Endothelial cell of umbilical vein (primary cell): ENCODE measurements at regions not wholly inside any gene's neighbourhood (a gene's known extent, or its start where the extent isn't known, plus 50 kb on each side); places are given as distances from the start of the nearest gene placed in this dataset.

Experiments used
- BruUV-seq: library from RNA; stranded (reverse); fragments of 400-500 nt; replicated peaks from 2 replicates; lab custom pipeline; 2021; lab: Mats Ljungman, UMichigan
- CTCF ChIA-PET: fragments of 300-600, 350-600 bp; sonication (Branson Sonifier 250); formaldehyde crosslinking; loops from one replicate; lab custom pipeline; 2021; ENCODE audit warnings: antibody characterized with exemption, inconsistent platforms; lab: Charles Lee
- POLR2A ChIA-PET: fragments of 300-600, 350-600 bp; sonication (Branson Sonifier 250); formaldehyde crosslinking; loops from one replicate; lab custom pipeline; 2021; ENCODE audit warnings: antibody characterized with exemption, inconsistent platforms; lab: Charles Lee
- DNase-seq: peaks from one replicate; pipeline ENCODE4 v3.0.0-alpha.2; 2011; ENCODE audit warnings: low read depth, low spot score
- FAIRE-seq: peaks from 2 replicates; lab custom pipeline; 2011; peaks lifted over from hg19 to GRCh38; lab: Jason Lieb, UNC
- H2AFZ ChIP-seq: 2 replicates; pipeline ENCODE4 v1.6.0; 2012; ENCODE audit warnings: low read depth, low read length, control low read depth, inconsistent platforms
- H3K27ac ChIP-seq: 2 replicates; pipeline ENCODE4 v1.5.1; 2011; ENCODE audit warnings: low read depth, mild to moderate bottlenecking, control low read depth, low read length, moderate library complexity; ENCODE audit not compliant: insufficient read depth
- H3K27me3 ChIP-seq, 2 experiments: 2 replicates each; pipeline versions ENCODE4 v1.6.0 to v1.6.1; 2011; ENCODE audit warnings: low read length in 2 of 2, mixed read lengths in 1 of 2; ENCODE audit not compliant: control insufficient read depth in 2 of 2, insufficient read depth in 2 of 2
- H3K36me3 ChIP-seq, 2 experiments: 2 replicates in 1 of 2; 3 replicates in 1 of 2; pipeline ENCODE4 v1.5.1; 2011; ENCODE audit warnings: low read length in 2 of 2, mild to moderate bottlenecking in 1 of 2, moderate library complexity in 1 of 2; ENCODE audit not compliant: control insufficient read depth in 2 of 2, insufficient read depth in 2 of 2; ENCODE audit errors: extremely low read depth in 1 of 2
- H3K4me1 ChIP-seq: 3 replicates; pipeline ENCODE4 v1.5.1; 2011; ENCODE audit warnings: mild to moderate bottlenecking, low read length; ENCODE audit not compliant: control insufficient read depth, insufficient read depth; ENCODE audit errors: extremely low read depth
- H3K4me2 ChIP-seq: 2 replicates; pipeline ENCODE4 v1.6.1; 2011; ENCODE audit warnings: low read length, control low read depth, mixed read lengths; ENCODE audit not compliant: insufficient read depth
- H3K4me3 ChIP-seq, 3 experiments: fragments of 200-600 bp in 1 of 3; sonication (generic), shearing (Covaris generic) in 1 of 3; replicated peaks in 1 of 3; 2 replicates each; pipeline ENCODE4 v1.5.1; 2011 to 2016; ENCODE audit warnings: control low read depth in 3 of 3, low read length in 3 of 3, mild to moderate bottlenecking in 2 of 3, inconsistent platforms in 1 of 3, low read depth in 1 of 3, moderate library complexity in 1 of 3; ENCODE audit not compliant: insufficient read depth in 1 of 3
- H3K79me2 ChIP-seq: 2 replicates; pipeline ENCODE4 v1.6.0; 2012; ENCODE audit warnings: low read length, inconsistent platforms; ENCODE audit not compliant: control insufficient read depth, insufficient read depth
- H3K9ac ChIP-seq: replicated peaks from 2 replicates; pipeline ENCODE3; 2011; ENCODE audit warnings: low read length, control low read depth; ENCODE audit not compliant: insufficient read depth; ENCODE audit errors: extremely low read depth
- H3K9me1 ChIP-seq: replicated peaks from 3 replicates; pipeline ENCODE4 v1.6.0; 2011; ENCODE audit warnings: mild to moderate bottlenecking, low read length; ENCODE audit not compliant: control insufficient read depth, insufficient read depth; ENCODE audit errors: extremely low read depth
- H3K9me3 ChIP-seq: replicated peaks from 2 replicates; pipeline ENCODE4 v1.5.1; 2012; ENCODE audit warnings: low read length, inconsistent platforms; ENCODE audit not compliant: control insufficient read depth, insufficient read depth
- H4K20me1 ChIP-seq: replicated peaks from 2 replicates; pipeline ENCODE3; 2011; ENCODE audit warnings: mild to moderate bottlenecking, low read length; ENCODE audit not compliant: control insufficient read depth, insufficient read depth; ENCODE audit errors: extremely low read depth
- CTCF ChIP-seq, 2 donors: IDR thresholded peaks; 1 replicate in 1 of 2; 2 replicates in 1 of 2; pipeline ENCODE4 v1.5.1; 2011; ENCODE audit warnings: low read length in 2 of 2, mild to moderate bottlenecking in 2 of 2, moderate library complexity in 2 of 2, control low read depth in 1 of 2, inconsistent platforms in 1 of 2, low read depth in 1 of 2; ENCODE audit not compliant: insufficient read depth in 1 of 2; ENCODE audit errors: extremely low read depth in 1 of 2
- FOS ChIP-seq: IDR thresholded peaks from 2 replicates; pipeline ENCODE4 v1.6.1; 2011; ENCODE audit warnings: mild to moderate bottlenecking, low read length, moderate library complexity, borderline replicate concordance; ENCODE audit not compliant: insufficient read depth
- GATA2 ChIP-seq: IDR thresholded peaks from 2 replicates; pipeline ENCODE4 v1.7.0; 2011; ENCODE audit warnings: low read depth, mild to moderate bottlenecking, moderate library complexity, mixed read lengths, low read length; ENCODE audit not compliant: insufficient read length, insufficient read depth
- POLR2AphosphoS5 ChIP-seq: IDR thresholded peaks from 2 replicates; pipeline ENCODE4 v1.6.1; 2012; ENCODE audit warnings: low read depth, mild to moderate bottlenecking, control low read depth, low read length, moderate library complexity; ENCODE audit not compliant: insufficient read depth
- dilution Hi-C: fragments of 300-500 bp; cut with MboI; formaldehyde crosslinking; loops from one replicate; pipeline ENCODE4 v1.15.0; 2019; ENCODE audit warnings: low sequenced_read_pairs; ENCODE audit not compliant: extremely low pct_ligation_motif_present
- intact Hi-C: fragments of 100-400 bp; cut with micrococcal nuclease; formaldehyde crosslinking; loops from one replicate; pipeline ENCODE4 v1.10.0; 2022

GRCh38 chr6:187210-187861 is 105.0 kb upstream of the DUSP22 start:
- no TSS peak for BruUV-seq
- FAIRE-seq: no peak

GRCh38 chr6:188821-189655 is 103.2 kb upstream of the DUSP22 start:
- no TSS peak for BruUV-seq
- Histone ChIP-seq H3K9ac (no peak overlapping the region), H3K4me1 (no peaks in the 10 kb centered on the region), H3K36me3 (no peaks in the 10 kb centered on the region), H3K27me3 (no peaks in the 10 kb centered on the region), H3K27ac (no peak overlapping the region), H3K9me3 (no peaks in the 10 kb centered on the region), H3K9me1 (no peaks in the 10 kb centered on the region), H4K20me1 (no peaks in the 10 kb centered on the region), H3K4me3 (no peak overlapping the region), H2AFZ (no peak overlapping the region), H3K4me2 (no peak overlapping the region), H3K79me2 (no peaks in the 10 kb centered on the region)
- peak; percentile 76 for FAIRE-seq
- intact Hi-C loops (loop anchor here (1.0 to 5.0 kb wide), 11 partner anchors 183 to 1247 kb away; partner anchors contain the start of gene IRF4), dilution Hi-C loops (no loop called here)
- DNase-seq: peak; percentile 59
- CTCF ChIA-PET: interaction anchor here (0.6 to 7.6 kb wide), 26 partner anchors 9 to 1248 kb away, joined by 3 to 119 read pairs (median 4); no protein-coding TSS in a partner anchor
- POLR2A ChIA-PET: interaction anchor here (0.7 kb wide), 1 partner anchor 276 kb away, joined by 4 read pairs; no protein-coding TSS in a partner anchor
- TF ChIP-seq CTCF (IDR thresholded peaks at IDR 0.05; ENCODE audit: extremely low read depth in 1 of 2, insufficient read depth in 1 of 2, low read depth in 1 of 2, low read length in 2 of 2) (peak; percentile 79 to 87), GATA2 (no peak)

More at GRCh38 chr6:187210-187861, 105.0 kb upstream of the DUSP22 start:
- H3K9ac ChIP-seq: no peak overlapping the region
- no peaks in the 10 kb centered on the region for H3K79me2 ChIP-seq
- H3K27ac ChIP-seq: no peak overlapping the region
- dilution Hi-C loops (no loop called here), intact Hi-C loops (loop anchor here (5.0 kb wide), 6 partner anchors 185 to 1195 kb away; partner anchors contain the start of gene IRF4)
- H3K9me3 ChIP-seq: no peaks in the 10 kb centered on the region
- POLR2A ChIA-PET: no interaction called here
- no peaks in the 10 kb centered on the region for H4K20me1 ChIP-seq
- H3K9me1 ChIP-seq: no peaks in the 10 kb centered on the region
- H3K4me2 ChIP-seq: no peak overlapping the region
- no peaks in the 10 kb centered on the region for H3K27me3 ChIP-seq
- DNase-seq: no peak
- H3K4me3 ChIP-seq: no peak overlapping the region
- H3K36me3 ChIP-seq: no peaks in the 10 kb centered on the region
- CTCF ChIA-PET: interaction anchor here (1.1 to 7.6 kb wide), 7 partner anchors 14 to 1249 kb away, joined by 3 to 119 read pairs (median 10); no protein-coding TSS in a partner anchor
- no peak for TF ChIP-seq FOS
- TF ChIP-seq POLR2AphosphoS5: no peak
- no peaks in the 10 kb centered on the region for H3K4me1 ChIP-seq
- no peak overlapping the region for H2AFZ ChIP-seq
